Activated CD8-positive, alpha-beta T cell treated with anti-CD3 and anti-CD28 coated beads, Interleukin-2, amount 10 ng/mL, durations not matched to agents 7 days and 5 days (primary cell): ENCODE measurements at regions not wholly inside any gene's neighbourhood (a gene's known extent, or its start where the extent isn't known, plus 50 kb on each side); places are given as distances from the start of the nearest gene placed in this dataset.
"Not testable (repeated sequence)": the region's sequence is repeated elsewhere in the genome, so short reads cannot be mapped to it uniquely, and the experiment has no call there.

Experiments used
- ATAC-seq: fragments of 150-1000 bp; cut with Tn5 transposase; one replicate; pipeline ENCODE4 v1.10.0; 2021; ENCODE audit warnings: moderate library complexity
- CTCF ChIA-PET: fragments of 350-600 bp; sonication (Branson Sonifier 250); formaldehyde crosslinking; loops from one replicate; lab custom pipeline; 2021; ENCODE audit warnings: antibody characterized with exemption; lab: Charles Lee
- POLR2A ChIA-PET: fragments of 350-600 bp; sonication (Branson Sonifier 250); formaldehyde crosslinking; loops from one replicate; lab custom pipeline; 2021; ENCODE audit warnings: antibody characterized with exemption; lab: Charles Lee
- DNase-seq: peaks from one replicate; pipeline ENCODE4 v3.0.0-alpha.2; 2020
- H3K27ac Mint-ChIP-seq: one replicate; pipeline ENCODE4 v1.8.0; 2021; ENCODE audit warnings: mild to moderate bottlenecking, mixed read lengths
- H3K27me3 Mint-ChIP-seq: one replicate; pipeline ENCODE4 v1.8.0; 2021; ENCODE audit warnings: low read depth, mixed read lengths
- H3K36me3 Mint-ChIP-seq: one replicate; pipeline ENCODE4 v1.8.0; 2021; ENCODE audit warnings: low read depth, mixed read lengths
- H3K4me1 Mint-ChIP-seq: one replicate; pipeline ENCODE4 v1.8.0; 2021; ENCODE audit warnings: low read depth, mixed read lengths
- H3K4me3 Mint-ChIP-seq: one replicate; pipeline ENCODE4 v1.8.0; 2021; ENCODE audit warnings: mild to moderate bottlenecking, mixed read lengths
- H3K9me3 Mint-ChIP-seq: one replicate; pipeline ENCODE4 v1.8.0; 2022; ENCODE audit warnings: mixed read lengths; ENCODE audit not compliant: insufficient read depth

DNA sequence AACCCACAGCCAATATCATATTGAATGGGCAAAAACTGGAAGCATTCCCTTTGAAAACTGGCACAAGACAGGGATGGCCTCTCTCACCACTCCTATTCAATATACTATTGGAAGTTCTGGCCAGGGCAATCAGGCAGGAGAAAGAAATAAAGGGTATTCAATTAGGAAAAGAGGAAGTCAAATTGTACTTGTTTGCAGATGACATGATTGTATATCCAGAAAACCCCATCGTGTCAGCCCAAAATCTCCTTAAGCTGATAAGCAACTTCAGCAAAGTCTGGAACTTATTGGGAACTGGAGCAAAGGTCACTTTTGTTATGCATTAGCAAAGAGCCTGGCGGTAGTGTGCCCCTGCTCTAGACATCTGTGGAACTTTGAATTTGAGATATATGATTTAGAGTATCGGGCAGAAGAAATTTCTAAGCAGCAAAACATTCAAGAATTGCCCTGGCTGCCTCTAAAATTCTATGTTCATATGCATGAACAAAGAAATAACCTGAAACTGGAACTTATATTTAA is 53.4 kb upstream of the PSMA1 start:
- ATAC-seq, H3K27ac Mint-ChIP-seq, H3K4me3 Mint-ChIP-seq, H3K27me3 Mint-ChIP-seq, POLR2A ChIA-PET, DNase-seq, CTCF ChIA-PET: not testable (repeated sequence)
- Mint-ChIP-seq H3K9me3 (peaks cover 40% of the 10 kb centered on the region), H3K4me1 (peaks cover 52% of the 10 kb centered on the region), H3K36me3 (peaks cover 89% of the 10 kb centered on the region)

DNA sequence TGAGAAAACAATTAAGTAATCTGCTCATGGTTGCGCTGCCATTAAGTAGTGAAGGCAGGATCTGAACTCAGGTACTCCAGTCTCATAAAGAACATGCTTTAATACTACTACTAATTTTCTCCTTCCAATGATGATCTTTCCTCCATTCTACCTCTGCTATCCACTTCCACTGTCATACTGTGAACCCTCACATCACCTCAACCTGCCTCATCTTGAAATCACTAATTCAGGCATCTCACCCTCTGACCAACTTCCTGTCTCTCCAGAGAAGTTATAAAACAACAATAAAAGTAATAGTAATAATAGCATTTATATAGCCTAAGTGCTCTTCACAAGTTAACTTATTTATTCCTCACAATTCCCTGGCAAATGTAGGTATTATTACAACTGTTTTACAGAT is 57.1 kb upstream of the PSMA1 start:
- Mint-ChIP-seq H3K4me1 (peaks cover 49% of the 10 kb centered on the region), H3K4me3 (no peak overlapping the region), H3K27me3 (no peaks in the 10 kb centered on the region), H3K36me3 (peaks cover 84% of the 10 kb centered on the region), H3K27ac (peak overlapping the region; percentile 90), H3K9me3 (peaks cover 30% of the 10 kb centered on the region)
- CTCF ChIA-PET: interaction anchor here (3.2 kb wide), 1 partner anchor 40 kb away, joined by 17 read pairs; no protein-coding TSS in a partner anchor
- ATAC-seq: no peak
- no peak for DNase-seq
- POLR2A ChIA-PET: interaction anchor here (2.3 to 3.1 kb wide), 2 partner anchors 67 to 314 kb away, joined by 10 to 36 read pairs; partner anchors contain the start of genes CYP2R1 and PDE3B

DNA sequence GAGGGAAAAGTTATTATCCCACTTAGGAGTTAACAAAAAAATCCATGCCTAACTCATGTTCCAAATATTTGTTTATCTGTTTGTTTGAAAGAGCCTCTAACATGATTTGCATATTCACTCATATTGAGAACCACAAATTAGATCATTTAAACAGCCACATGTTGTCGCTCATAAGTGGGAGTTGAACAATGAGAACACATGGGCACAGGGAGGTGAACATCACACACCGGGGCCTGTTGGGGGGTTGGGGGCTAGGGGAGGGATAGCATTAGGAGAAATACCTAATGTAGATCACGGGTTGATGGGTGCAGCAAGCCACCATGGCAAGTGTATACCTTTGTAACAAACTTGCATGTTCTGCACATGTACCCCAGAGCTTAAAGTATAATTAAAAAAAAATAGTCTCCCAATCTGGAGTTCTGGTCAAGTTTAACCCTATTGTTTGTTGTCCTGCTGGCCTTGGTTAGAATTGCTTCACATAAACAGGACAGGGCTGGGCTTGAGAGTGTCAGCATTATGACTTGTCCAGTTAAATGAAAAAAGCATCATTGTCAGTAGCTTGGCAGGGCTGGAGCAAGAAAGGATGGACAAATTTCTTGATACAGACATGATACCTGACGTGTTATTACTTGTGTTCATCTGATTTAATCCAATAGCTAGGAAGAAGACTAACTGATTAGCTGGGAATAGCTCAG is 57.8 kb upstream of the PSMA1 start:
- Mint-ChIP-seq H3K4me1 (peaks cover 51% of the 10 kb centered on the region), H3K27me3 (no peaks in the 10 kb centered on the region), H3K36me3 (peaks cover 83% of the 10 kb centered on the region), H3K9me3 (peaks cover 29% of the 10 kb centered on the region), H3K4me3 (peak overlapping the region; percentile 42), H3K27ac (peak overlapping the region; percentile 90)
- no peak for DNase-seq
- ChIA-PET CTCF (interaction anchor here (0.9 to 3.2 kb wide), 14 partner anchors 13 to 330 kb away, joined by 3 to 18 read pairs (median 4); partner anchors contain the start of gene PSMA1), POLR2A (interaction anchor here (0.8 to 3.1 kb wide), 14 partner anchors 13 to 314 kb away, joined by 3 to 36 read pairs (median 5); partner anchors contain the start of genes COPB1, CYP2R1, PDE3B and PSMA1)
- peak; percentile 6 for ATAC-seq

DNA sequence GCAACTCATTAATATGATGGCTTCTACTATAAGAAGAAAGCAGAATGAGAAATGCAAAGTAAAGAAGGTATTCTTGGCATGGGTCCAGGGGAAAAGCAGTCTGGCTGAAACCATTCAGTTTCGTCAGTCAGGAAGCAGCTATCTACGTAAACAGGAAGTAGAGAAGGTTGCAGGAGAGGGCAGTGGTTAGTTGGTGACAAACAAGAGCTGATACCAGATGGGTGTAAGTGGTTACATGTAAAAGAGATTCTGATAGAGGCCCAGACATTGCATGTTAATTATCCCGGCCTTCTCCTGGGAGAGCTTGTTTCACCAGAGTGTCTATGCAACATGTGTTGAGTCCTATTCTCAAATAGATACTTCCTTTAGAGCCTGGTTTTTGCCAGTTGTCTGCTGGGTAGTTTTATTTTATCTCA is 58.4 kb upstream of the PSMA1 start:
- Mint-ChIP-seq H3K4me3 (peak overlapping the region; percentile 42), H3K9me3 (peaks cover 28% of the 10 kb centered on the region), H3K36me3 (peaks cover 83% of the 10 kb centered on the region), H3K27ac (peak overlapping the region; percentile 90), H3K27me3 (no peaks in the 10 kb centered on the region), H3K4me1 (peaks cover 56% of the 10 kb centered on the region)
- ChIA-PET CTCF (interaction anchor here (0.7 to 3.2 kb wide), 18 partner anchors 13 to 329 kb away, joined by 3 to 18 read pairs (median 4); partner anchors contain the start of gene PSMA1), POLR2A (interaction anchor here (0.5 to 3.1 kb wide), 15 partner anchors 14 to 313 kb away, joined by 3 to 36 read pairs (median 5); partner anchors contain the start of genes COPB1, CYP2R1, PDE3B and PSMA1)
- ATAC-seq: peak; percentile 97
- DNase-seq: peak; percentile 84

DNA sequence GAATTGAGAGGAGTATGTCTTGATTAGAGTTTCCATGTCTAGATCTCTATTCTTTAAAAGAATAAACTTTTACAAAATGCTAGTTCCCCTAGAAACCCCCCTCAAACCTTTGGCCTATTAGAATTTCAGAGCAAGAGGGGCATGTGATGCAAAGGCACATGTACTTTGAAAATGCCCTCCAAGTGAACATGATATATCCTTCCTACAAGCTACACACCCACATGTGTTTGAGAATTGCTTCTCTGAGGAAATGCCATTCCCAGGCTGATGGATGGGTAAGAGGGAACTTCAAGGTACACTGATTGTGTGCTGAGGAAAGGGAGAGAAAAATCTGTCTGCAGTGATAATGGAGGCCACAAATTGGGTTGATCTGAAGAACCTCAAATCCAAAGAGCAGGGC is 59.5 kb upstream of the PSMA1 start:
- peaks cover 54% of the 10 kb centered on the region for H3K4me1 Mint-ChIP-seq
- no peak overlapping the region for H3K4me3 Mint-ChIP-seq
- ChIA-PET POLR2A (interaction anchor here (3.1 kb wide), 1 partner anchor 65 kb away, joined by 36 read pairs; the partner anchor contains the start of gene PDE3B), CTCF (interaction anchor here (1.2 to 1.7 kb wide), 3 partner anchors 13 to 42 kb away, joined by 3 to 4 read pairs (median 4); no protein-coding TSS in a partner anchor)
- H3K27me3 Mint-ChIP-seq: no peaks in the 10 kb centered on the region
- ATAC-seq (no peak), DNase-seq (no peak)
- peaks cover 79% of the 10 kb centered on the region for H3K36me3 Mint-ChIP-seq
- peaks cover 17% of the 10 kb centered on the region for H3K9me3 Mint-ChIP-seq
- H3K27ac Mint-ChIP-seq: peak overlapping the region; percentile 58

DNA sequence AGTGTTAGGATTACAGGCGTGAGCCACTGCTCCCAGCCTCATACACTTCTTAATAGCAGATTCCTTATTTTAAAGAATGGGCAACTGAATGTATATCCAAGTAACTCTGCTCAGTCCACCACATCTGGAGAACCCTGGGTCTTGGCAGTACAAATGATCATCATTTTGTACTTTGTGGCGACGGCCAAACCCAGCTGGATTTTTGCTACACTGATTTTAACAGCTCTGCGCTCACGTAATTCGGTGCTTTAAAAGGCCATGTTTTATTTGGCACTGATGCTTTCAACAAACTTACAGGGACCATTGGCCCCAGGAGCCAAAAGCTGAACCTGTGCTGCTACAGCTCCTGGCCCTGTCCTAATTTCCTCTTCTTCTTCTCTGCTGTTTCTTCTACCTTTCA is 60.8 kb upstream of the PDE3B start:
- Mint-ChIP-seq H3K36me3 (peaks cover 70% of the 10 kb centered on the region), H3K4me3 (no peak overlapping the region), H3K27ac (no peak overlapping the region), H3K9me3 (peaks cover 14% of the 10 kb centered on the region), H3K27me3 (no peaks in the 10 kb centered on the region), H3K4me1 (peaks cover 39% of the 10 kb centered on the region)
- DNase-seq: no peak
- CTCF ChIA-PET: interaction anchor here (1.3 kb wide), 1 partner anchor 10 kb away, joined by 3 read pairs; no protein-coding TSS in a partner anchor
- POLR2A ChIA-PET: no interaction called here
- no peak for ATAC-seq

DNA sequence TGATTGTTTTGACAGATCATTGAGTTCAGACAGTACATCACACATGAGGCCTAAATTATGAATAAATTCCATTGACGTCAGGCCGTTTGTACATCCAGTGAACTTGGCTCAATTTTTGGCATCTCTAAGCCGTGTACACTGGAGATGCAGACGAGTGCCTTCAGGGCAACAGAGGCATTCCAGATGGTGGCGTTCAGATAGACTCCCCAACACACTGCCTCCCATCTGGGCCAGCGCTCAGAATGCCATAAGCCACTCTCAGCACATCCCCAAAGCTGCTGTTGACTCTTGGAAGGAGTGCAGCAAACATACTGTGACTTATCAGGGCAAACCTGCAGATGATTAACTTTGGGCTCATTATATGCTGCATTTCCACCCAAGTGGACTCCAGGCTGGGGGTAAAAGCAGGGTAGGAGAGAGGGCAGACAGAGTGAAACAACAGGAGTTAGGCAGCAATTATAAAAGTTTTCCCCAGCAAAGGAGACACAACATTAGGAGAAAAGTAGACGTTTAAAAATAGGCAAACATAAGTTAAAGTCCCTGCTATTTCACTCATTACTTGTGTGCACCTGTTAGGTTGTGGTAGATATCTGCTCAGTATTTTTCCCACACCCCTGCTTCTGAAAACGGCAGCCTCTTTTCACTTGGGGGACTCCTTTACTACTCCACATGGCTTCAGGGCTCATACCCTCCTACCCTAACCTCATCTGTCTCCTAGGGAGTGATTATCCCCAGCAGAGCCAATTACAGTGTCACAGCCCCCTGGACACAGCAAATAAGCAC is 60.2 kb upstream of the PDE3B start:
- no peak overlapping the region for H3K4me3 Mint-ChIP-seq

DNA sequence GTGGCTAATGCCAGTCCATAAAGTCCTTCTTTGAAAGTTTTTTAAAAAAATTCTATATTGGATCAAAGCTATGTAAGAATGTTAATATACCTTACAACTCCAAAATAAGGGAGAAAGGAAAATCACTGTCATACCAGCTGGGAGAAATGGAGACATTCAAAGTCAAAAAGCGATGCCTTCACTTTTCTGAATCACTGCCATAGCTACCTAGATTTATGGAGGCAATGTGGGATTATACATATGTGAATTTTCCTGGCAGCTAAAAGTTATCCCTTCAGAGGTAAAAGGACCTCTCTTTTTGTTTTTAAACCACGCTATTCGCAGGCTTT is 59.6 kb upstream of the PDE3B start:
- H3K9me3 Mint-ChIP-seq: peaks cover 14% of the 10 kb centered on the region
- DNase-seq (no peak), ATAC-seq (no peak)
- H3K27me3 Mint-ChIP-seq: no peaks in the 10 kb centered on the region
- no peak overlapping the region for H3K27ac Mint-ChIP-seq
- ChIA-PET POLR2A (no interaction called here), CTCF (interaction anchor here (1.3 kb wide), 1 partner anchor 53 kb away, joined by 4 read pairs; no protein-coding TSS in a partner anchor)
- H3K4me1 Mint-ChIP-seq: peaks cover 27% of the 10 kb centered on the region
- peaks cover 68% of the 10 kb centered on the region for H3K36me3 Mint-ChIP-seq
- H3K4me3 Mint-ChIP-seq: no peak overlapping the region

More for the DNA sequence above, 60.2 kb upstream of the PDE3B start:
- Mint-ChIP-seq H3K36me3 (peaks cover 72% of the 10 kb centered on the region), H3K27ac (no peak overlapping the region), H3K4me1 (peaks cover 33% of the 10 kb centered on the region), H3K27me3 (no peaks in the 10 kb centered on the region), H3K9me3 (peaks cover 14% of the 10 kb centered on the region)
- no peak for ATAC-seq
- POLR2A ChIA-PET: no interaction called here
- DNase-seq: no peak
- CTCF ChIA-PET: no interaction called here

DNA sequence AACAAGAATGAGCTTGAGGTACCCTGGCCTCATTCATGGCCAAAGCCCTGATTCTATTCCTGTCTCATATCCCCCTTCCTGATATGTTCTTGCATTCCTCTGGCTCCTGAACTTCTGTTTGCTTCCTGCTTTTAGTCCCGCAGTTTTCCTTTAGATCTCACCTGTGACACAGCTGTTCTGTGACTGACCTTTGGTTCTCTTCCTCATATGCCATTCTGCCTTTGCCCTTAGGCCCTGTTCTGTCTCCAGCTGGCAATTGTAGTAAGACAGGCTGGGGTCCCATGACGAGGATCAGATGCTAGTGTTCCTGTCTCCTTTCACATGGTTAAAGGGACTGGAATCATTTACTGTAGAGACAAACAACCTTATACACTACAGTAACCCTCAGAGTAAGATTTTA is 59.0 kb upstream of the PDE3B start:
- H3K9me3 Mint-ChIP-seq: peaks cover 14% of the 10 kb centered on the region
- ChIA-PET CTCF (interaction anchor here (1.3 kb wide), 1 partner anchor 53 kb away, joined by 4 read pairs; no protein-coding TSS in a partner anchor), POLR2A (interaction anchor here (0.7 kb wide), 1 partner anchor 22 kb away, joined by 3 read pairs; no protein-coding TSS in a partner anchor)
- peaks cover 68% of the 10 kb centered on the region for H3K36me3 Mint-ChIP-seq
- DNase-seq (no peak), ATAC-seq (no peak)
- peak overlapping the region; percentile 1 for H3K27ac Mint-ChIP-seq
- H3K27me3 Mint-ChIP-seq: no peaks in the 10 kb centered on the region
- H3K4me3 Mint-ChIP-seq: no peak overlapping the region
- peaks cover 23% of the 10 kb centered on the region for H3K4me1 Mint-ChIP-seq

DNA sequence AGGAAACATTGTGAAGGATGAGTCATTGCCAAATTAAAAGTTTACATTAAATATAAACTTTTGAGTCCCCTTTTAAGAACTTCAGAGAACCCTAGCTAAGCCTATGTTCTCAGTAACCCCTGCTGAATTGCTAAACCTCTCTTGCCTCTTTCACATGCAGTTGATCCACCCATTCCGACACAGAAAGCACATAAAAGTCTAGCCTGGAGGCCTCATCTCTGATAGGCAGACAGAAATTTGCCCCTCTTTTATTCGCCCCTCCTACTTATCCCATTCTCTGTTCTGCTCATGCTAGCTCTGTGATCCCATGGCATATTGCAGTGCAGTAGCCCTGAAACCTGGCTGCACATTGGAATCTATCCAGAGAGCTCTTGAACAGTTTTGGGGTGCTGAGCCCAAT is 58.2 kb upstream of the PDE3B start:
- ATAC-seq: no peak
- Mint-ChIP-seq H3K36me3 (peaks cover 68% of the 10 kb centered on the region), H3K4me3 (no peak overlapping the region), H3K9me3 (peaks cover 7% of the 10 kb centered on the region), H3K4me1 (peaks cover 21% of the 10 kb centered on the region), H3K27me3 (no peaks in the 10 kb centered on the region), H3K27ac (no peak overlapping the region)
- ChIA-PET CTCF (interaction anchor here (1.3 kb wide), 1 partner anchor 52 kb away, joined by 4 read pairs; no protein-coding TSS in a partner anchor), POLR2A (no interaction called here)
- no peak for DNase-seq

DNA sequence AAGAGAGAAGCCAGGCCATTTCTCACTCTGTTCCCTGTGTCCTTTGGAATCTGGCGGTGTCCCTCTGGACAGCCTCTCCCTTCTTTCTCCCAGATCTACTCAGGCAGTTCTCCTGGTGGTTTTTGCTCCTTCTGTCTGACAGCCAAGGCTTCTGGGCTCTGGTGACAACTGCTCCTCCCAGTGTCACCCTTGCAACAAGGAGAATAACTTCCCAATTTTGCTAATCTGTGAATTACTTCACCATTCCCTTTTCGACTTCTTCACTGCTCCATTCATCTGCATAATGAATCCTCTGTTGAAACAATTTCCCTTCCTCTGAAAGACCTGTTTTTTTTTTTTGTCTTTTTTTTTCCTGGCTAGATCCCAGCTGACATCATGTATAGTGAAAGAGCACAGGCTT is 56.3 kb upstream of the PDE3B start:
- no peaks in the 10 kb centered on the region for H3K27me3 Mint-ChIP-seq
- peak overlapping the region; percentile 75 for H3K27ac Mint-ChIP-seq
- peaks cover 23% of the 10 kb centered on the region for H3K4me1 Mint-ChIP-seq
- DNase-seq (no peak), ATAC-seq (no peak)
- POLR2A ChIA-PET: no interaction called here
- H3K36me3 Mint-ChIP-seq: peaks cover 68% of the 10 kb centered on the region
- H3K9me3 Mint-ChIP-seq: no peaks in the 10 kb centered on the region
- no peak overlapping the region for H3K4me3 Mint-ChIP-seq
- CTCF ChIA-PET: no interaction called here
